ENCODE measurements at regions not wholly inside any gene's neighbourhood (a gene's known extent, or its start where the extent isn't known, plus 50 kb on each side); places are given as distances from the start of the nearest gene placed in this dataset.

- POLR2A ChIA-PET, result no interaction called here
- CTCF ChIA-PET, result no interaction called here
- TF ChIP-seq BHLHE40 (IDR thresholded peaks at IDR 0.05; ENCODE audit: borderline replicate concordance) (no peak), NFRKB (IDR thresholded peaks at IDR 0.05) (no peak), HDGF (IDR thresholded peaks at IDR 0.05; ENCODE audit: borderline replicate concordance) (no peak), TARDBP (IDR thresholded peaks at IDR 0.05) (no peak), ELF4 (IDR thresholded peaks at IDR 0.05) (no peak), SP1 (IDR thresholded peaks at IDR 0.05) (no peak), FOXK2 (IDR thresholded peaks at IDR 0.05) (no peak), ZNF384 (IDR thresholded peaks at IDR 0.05) (no peak), L3MBTL2 (conservative IDR thresholded peaks at IDR 0.05) (no peak), ARNT (IDR thresholded peaks at IDR 0.05) (no peak), SUZ12 (IDR thresholded peaks at IDR 0.05) (no peak), FOXA1 (IDR thresholded peaks at IDR 0.05) (no peak), CTBP1 (IDR thresholded peaks at IDR 0.05; ENCODE audit: borderline replicate concordance) (no peak), FOXM1 (IDR thresholded peaks at IDR 0.05; ENCODE audit: borderline replicate concordance) (no peak)
- DNase-seq (ENCODE audit: extremely low spot score), result no peak
Measured at GRCh38 chr10:31708046-31708445, 220.6 kb downstream of the ARHGAP12 start.

GRCh38 chr10:31707093-31708039, 221.3 kb downstream of the ARHGAP12 start:
- ChIA-PET POLR2A (no interaction called here), CTCF (no interaction called here)
- DNase-seq (ENCODE audit: extremely low spot score), result no peak
- no peak for TF ChIP-seq ELF4 (IDR thresholded peaks at IDR 0.05)

GRCh38 chr10:31706464-31707092, 222.1 kb downstream of the ARHGAP12 start:
- TF ChIP-seq TARDBP (IDR thresholded peaks at IDR 0.05) (no peak), PKNOX1 (IDR thresholded peaks at IDR 0.05) (no peak), SUZ12 (IDR thresholded peaks at IDR 0.05) (no peak), LEF1 (IDR thresholded peaks at IDR 0.05; ENCODE audit: borderline replicate concordance) (no peak), CTBP1 (IDR thresholded peaks at IDR 0.05; ENCODE audit: borderline replicate concordance) (no peak), BHLHE40 (IDR thresholded peaks at IDR 0.05; ENCODE audit: borderline replicate concordance) (no peak)
- ChIA-PET CTCF (no interaction called here), POLR2A (no interaction called here)
- no peak for DNase-seq (ENCODE audit: extremely low spot score)

- ChIA-PET POLR2A (no interaction called here), CTCF (no interaction called here)
Measured at GRCh38 chr10:31705136-31705535, 223.5 kb downstream of the ARHGAP12 start.

GRCh38 chr10:31704195-31704594, 224.4 kb downstream of the ARHGAP12 start:
- TF ChIP-seq SP1 (IDR thresholded peaks at IDR 0.05) (no peak), ELF4 (IDR thresholded peaks at IDR 0.05) (no peak), PKNOX1 (IDR thresholded peaks at IDR 0.05) (no peak), FOXK2 (IDR thresholded peaks at IDR 0.05) (no peak), FOXM1 (IDR thresholded peaks at IDR 0.05; ENCODE audit: borderline replicate concordance) (no peak), SUZ12 (IDR thresholded peaks at IDR 0.05) (no peak), BHLHE40 (IDR thresholded peaks at IDR 0.05; ENCODE audit: borderline replicate concordance) (no peak), TARDBP (IDR thresholded peaks at IDR 0.05) (no peak), LEF1 (IDR thresholded peaks at IDR 0.05; ENCODE audit: borderline replicate concordance) (no peak), CTBP1 (IDR thresholded peaks at IDR 0.05; ENCODE audit: borderline replicate concordance) (no peak), ARNT (IDR thresholded peaks at IDR 0.05) (no peak), ZNF384 (IDR thresholded peaks at IDR 0.05) (no peak)
- DNase-seq (ENCODE audit: extremely low spot score), result no peak
- ChIA-PET CTCF (no interaction called here), POLR2A (no interaction called here)

More at GRCh38 chr10:31705136-31705535, 223.5 kb downstream of the ARHGAP12 start:
- no peak for TF ChIP-seq FOXA1 (IDR thresholded peaks at IDR 0.05)
- TF ChIP-seq CTBP1 (IDR thresholded peaks at IDR 0.05; ENCODE audit: borderline replicate concordance), result no peak
- TF ChIP-seq L3MBTL2 (conservative IDR thresholded peaks at IDR 0.05), result no peak
- no peak for TF ChIP-seq ARNT (IDR thresholded peaks at IDR 0.05)
- TF ChIP-seq PKNOX1 (IDR thresholded peaks at IDR 0.05), result no peak
- TF ChIP-seq FOXK2 (IDR thresholded peaks at IDR 0.05), result no peak
- no peak for TF ChIP-seq HDGF (IDR thresholded peaks at IDR 0.05; ENCODE audit: borderline replicate concordance)
- TF ChIP-seq NFRKB (IDR thresholded peaks at IDR 0.05), result no peak
- no peak for TF ChIP-seq FOXM1 (IDR thresholded peaks at IDR 0.05; ENCODE audit: borderline replicate concordance)
- TF ChIP-seq LEF1 (IDR thresholded peaks at IDR 0.05; ENCODE audit: borderline replicate concordance), result no peak
- no peak for TF ChIP-seq SUZ12 (IDR thresholded peaks at IDR 0.05)
- TF ChIP-seq TARDBP (IDR thresholded peaks at IDR 0.05), result no peak
- no peak for TF ChIP-seq BHLHE40 (IDR thresholded peaks at IDR 0.05; ENCODE audit: borderline replicate concordance)
- no peak for TF ChIP-seq ELF4 (IDR thresholded peaks at IDR 0.05)
- TF ChIP-seq SP1 (IDR thresholded peaks at IDR 0.05), result no peak
- DNase-seq (ENCODE audit: extremely low spot score), result no peak

GRCh38 chr10:31702954-31703353, 225.7 kb downstream of the ARHGAP12 start:
- ChIA-PET POLR2A (no interaction called here), CTCF (no interaction called here)
- no peak for TF ChIP-seq ELF4 (IDR thresholded peaks at IDR 0.05)
- no peak for TF ChIP-seq FOXM1 (IDR thresholded peaks at IDR 0.05; ENCODE audit: borderline replicate concordance)
- no peak for TF ChIP-seq NFRKB (IDR thresholded peaks at IDR 0.05)
- TF ChIP-seq PKNOX1 (IDR thresholded peaks at IDR 0.05), result no peak
- TF ChIP-seq CTBP1 (IDR thresholded peaks at IDR 0.05; ENCODE audit: borderline replicate concordance), result no peak
- TF ChIP-seq SUZ12 (IDR thresholded peaks at IDR 0.05), result no peak
- no peak for TF ChIP-seq L3MBTL2 (conservative IDR thresholded peaks at IDR 0.05)
- no peak for TF ChIP-seq HDGF (IDR thresholded peaks at IDR 0.05; ENCODE audit: borderline replicate concordance)
- no peak for TF ChIP-seq ZNF384 (IDR thresholded peaks at IDR 0.05)
- TF ChIP-seq FOXK2 (IDR thresholded peaks at IDR 0.05), result no peak
- TF ChIP-seq BHLHE40 (IDR thresholded peaks at IDR 0.05; ENCODE audit: borderline replicate concordance), result no peak
- TF ChIP-seq TARDBP (IDR thresholded peaks at IDR 0.05), result no peak
- no peak for TF ChIP-seq FOXA1 (IDR thresholded peaks at IDR 0.05)
- TF ChIP-seq SP1 (IDR thresholded peaks at IDR 0.05), result no peak
- DNase-seq (ENCODE audit: extremely low spot score), result no peak
